K562 (cell line): ENCODE measurements at regions not wholly inside any gene's neighbourhood (a gene's known extent, or its start where the extent isn't known, plus 50 kb on each side); places are given as distances from the start of the nearest gene placed in this dataset.

ENCODE experiments used
- ATAC-seq: fragments of 200-7000 bp; cut with Tn5 transposase; 3 replicates; pipeline ENCODE4 v1.9.1; 2020; ENCODE audit warnings: moderate library complexity
- BruUV-seq: library from RNA; stranded (reverse); fragments of 400-500 nt; replicated peaks from 2 replicates; lab custom pipeline; 2021; lab: Mats Ljungman, UMichigan
- CTCF ChIA-PET: fragments of 300-600 bp; formaldehyde crosslinking; extraction: SDS; loops from one replicate; lab custom pipeline; 2021; ENCODE audit warnings: low intra/inter-chr PET ratio; lab: Yijun Ruan, JAX
- POLR2A ChIA-PET: fragments of 300-600, 350-650 bp; sonication (Branson Sonifier 250); formaldehyde crosslinking; extraction: SDS; loops from one replicate; lab custom pipeline; 2021; ENCODE audit warnings: antibody characterized with exemption, inconsistent platforms; lab: Yijun Ruan, JAX
- DNase-seq, 4 experiments: peaks; one replicate each; pipeline versions ENCODE4 v3.0.0 to v3.0.0-alpha.2; 2011 to 2018; ENCODE audit warnings: low spot score in 3 of 4, mixed read lengths in 3 of 4; ENCODE audit errors: extremely low read depth in 1 of 4
- FAIRE-seq: peaks from 2 replicates; lab custom pipeline; 2011; peaks lifted over from hg19 to GRCh38; lab: Jason Lieb, UNC
- H2AFZ ChIP-seq: 2 replicates; pipeline ENCODE4 v1.6.0; 2011; ENCODE audit warnings: low read depth, low read length, control low read depth, inconsistent platforms
- H3K27ac ChIP-seq: fragments of 200-600 bp; 3 replicates; pipeline ENCODE4 v1.8.0; 2011; ENCODE audit warnings: low read depth, mild to moderate bottlenecking, control low read depth, inconsistent platforms, low read length, moderate library complexity, mixed read lengths; ENCODE audit errors: extremely low read depth
- H3K27me3 ChIP-seq, 2 experiments: fragments of 300-600 bp in 1 of 2; 2 replicates in 1 of 2; 3 replicates in 1 of 2; pipeline versions ENCODE4 v1.6.0 to v1.8.0; 2011; ENCODE audit warnings: inconsistent platforms in 2 of 2, low read length in 2 of 2, mild to moderate bottlenecking in 1 of 2, mixed read lengths in 1 of 2, moderate library complexity in 1 of 2; ENCODE audit not compliant: control insufficient read depth in 2 of 2, insufficient read depth in 2 of 2
- H3K36me3 ChIP-seq: fragments of 300-600 bp; 3 replicates; pipeline ENCODE4 v1.8.0; 2011; ENCODE audit warnings: mild to moderate bottlenecking, low read length, inconsistent platforms; ENCODE audit not compliant: control insufficient read depth, insufficient read depth
- H3K4me1 ChIP-seq, 2 experiments: fragments of 200-600 bp in 1 of 2; replicated peaks in 1 of 2; 2 replicates in 1 of 2; 3 replicates in 1 of 2; pipeline versions ENCODE4 v1.5.1 to v1.8.0; 2011; ENCODE audit warnings: inconsistent platforms in 2 of 2, low read length in 2 of 2, mild to moderate bottlenecking in 1 of 2, mixed read lengths in 1 of 2, moderate library complexity in 1 of 2; ENCODE audit not compliant: control insufficient read depth in 2 of 2, insufficient read depth in 2 of 2
- H3K4me2 ChIP-seq: 2 replicates; pipeline ENCODE4 v1.6.1; 2011; ENCODE audit warnings: low read length, control low read depth, inconsistent platforms, mixed read lengths; ENCODE audit not compliant: insufficient read depth
- H3K4me3 ChIP-seq: fragments of 200-600 bp; sonication (generic), shearing (Covaris generic); 2 replicates; pipeline ENCODE4 v1.5.1; 2016; ENCODE audit warnings: control low read depth, inconsistent platforms
- H3K79me2 ChIP-seq: fragments of 200-600 bp; 3 replicates; pipeline ENCODE4 v1.8.0; 2011; ENCODE audit warnings: low read length, inconsistent platforms; ENCODE audit not compliant: control insufficient read depth, insufficient read depth
- H3K9ac ChIP-seq, 2 experiments: 2 replicates each; pipeline versions ENCODE4 v1.6.0 to v1.6.1; 2011; ENCODE audit warnings: low read depth in 2 of 2, low read length in 2 of 2, control low read depth in 1 of 2, inconsistent platforms in 1 of 2, mild to moderate bottlenecking in 1 of 2, mixed read lengths in 1 of 2; ENCODE audit not compliant: insufficient read depth in 1 of 2
- H3K9me1 ChIP-seq: one replicate; pipeline ENCODE4 v1.6.0; 2011; ENCODE audit warnings: inconsistent platforms, mild to moderate bottlenecking, low read length, moderate library complexity; ENCODE audit not compliant: control insufficient read depth, insufficient read depth
- H3K9me3 ChIP-seq: replicated peaks from 2 replicates; pipeline ENCODE4 v1.5.1; 2011; ENCODE audit warnings: low read depth, low read length, inconsistent platforms; ENCODE audit not compliant: control insufficient read depth, insufficient read depth
- H4K20me1 ChIP-seq: replicated peaks from 2 replicates; pipeline ENCODE4 v1.6.1; 2011; ENCODE audit warnings: low read length, inconsistent platforms, mixed read lengths; ENCODE audit not compliant: control insufficient read depth, insufficient read depth
- CREM ChIP-seq: IDR thresholded peaks from 2 replicates; pipeline ENCODE4 v1.6.1; 2014; ENCODE audit warnings: antibody characterized with exemption, low read depth
- CTCF ChIP-seq, 3 experiments: IDR thresholded peaks in 2 of 3; conservative IDR thresholded peaks in 1 of 3; 2 replicates each; pipeline ENCODE4 v1.5.1; 2011 to 2012; ENCODE audit warnings: low read length in 3 of 3, mild to moderate bottlenecking in 3 of 3, control low read depth in 2 of 3, improper control_type of control experiment in 1 of 3, inconsistent platforms in 1 of 3, low read depth in 1 of 3, mixed read lengths in 1 of 3, moderate library complexity in 1 of 3; ENCODE audit not compliant: insufficient read depth in 2 of 3
- MLX ChIP-seq, 2 experiments: fragments of 450-650 bp in 1 of 2; sonication (generic) in 1 of 2; formaldehyde crosslinking; conservative IDR thresholded peaks; 2 replicates each; pipeline versions ENCODE4 v1.4.0 to v1.8.1; 2020 to 2022; ENCODE audit warnings: mild to moderate bottlenecking in 1 of 2, missing genetic modification reagents in 1 of 2
- RAD21 ChIP-seq, 2 experiments: fragments of 250-450 bp in 1 of 2; fragments of 450-650 bp in 1 of 2; sonication (Bioruptor Pico) in 1 of 2; formaldehyde crosslinking in 1 of 2; IDR thresholded peaks in 1 of 2; conservative IDR thresholded peaks in 1 of 2; 2 replicates each; pipeline versions ENCODE4 v1.4.0 to v1.8.0; 2020 to 2022; ENCODE audit warnings: mild to moderate bottlenecking in 2 of 2, moderate library complexity in 1 of 2
- SMARCA4 ChIP-seq: fragments of 450-650 bp; IDR thresholded peaks from 2 replicates; pipeline ENCODE4 v1.6.1; 2016
- YY1 ChIP-seq, 3 experiments: IDR thresholded peaks; 2 replicates each; pipeline ENCODE4 v1.6.1; 2011; ENCODE audit warnings: low read length in 2 of 3, mild to moderate bottlenecking in 2 of 3, moderate library complexity in 2 of 3, borderline replicate concordance in 1 of 3, control low read depth in 1 of 3, low read depth in 1 of 3; ENCODE audit not compliant: insufficient read depth in 3 of 3, insufficient replicate concordance in 2 of 3, control insufficient read depth in 1 of 3, insufficient read length in 1 of 3; ENCODE audit errors: extremely low read depth in 1 of 3
- ZNF311 ChIP-seq: fragments of 250-450 bp; sonication (Bioruptor Pico); IDR thresholded peaks from 2 replicates; pipeline ENCODE4 v1.4.0; 2020; ENCODE audit warnings: mild to moderate bottlenecking, moderate library complexity
- WGBS: fragments of 100-300 bp; shearing (Covaris generic); methylation state at CpG from one replicate; pipeline ENCODE4 v1.1.6; 2016; ENCODE audit warnings: low coverage, mixed read lengths; ENCODE audit not compliant: insufficient coverage; ENCODE audit errors: missing lambda C conversion rate; 5-methylcytosine and 5-hydroxymethylcytosine counted together
- in situ Hi-C: fragments of 300-500 bp; cut with MboI; formaldehyde crosslinking; loops from 4 replicates; pipeline ENCODE4 v1.15.0; 2018; ENCODE audit warnings: inconsistent platforms, mixed read lengths
- intact Hi-C: fragments of 100-400 bp; cut with micrococcal nuclease; formaldehyde crosslinking; loops from 2 replicates; pipeline ENCODE4 v1.14.2; 2022

- no peak overlapping the region for H3K4me2 ChIP-seq
- no peak overlapping the region for H3K4me3 ChIP-seq
- peak; percentile 26 for FAIRE-seq
- POLR2A ChIA-PET: no interaction called here
- no TSS peak for BruUV-seq
- TF ChIP-seq CTCF (IDR thresholded peaks at IDR 0.05 in 2 of 3, conservative IDR thresholded peaks at IDR 0.05 in 1 of 3; ENCODE audit: insufficient read depth in 2 of 3, low read depth in 1 of 3, low read length in 3 of 3) (peak; percentile 18 to 48 (median 41); a peak in 3 of 6 replicates), MLX (CRISPR knock-in tag; conservative IDR thresholded peaks at IDR 0.05) (no peak), YY1 (IDR thresholded peaks at IDR 0.05; ENCODE audit: borderline replicate concordance in 1 of 3, control insufficient read depth in 1 of 3, extremely low read depth in 1 of 3, insufficient read depth in 3 of 3, insufficient read length in 1 of 3, insufficient replicate concordance in 2 of 3, low read depth in 1 of 3, low read length in 2 of 3) (peak in 1 of 3 experiments; percentile 60), SMARCA4 (no peak), ZNF311 (CRISPR knock-in tag) (no peak), CREM (0 out of 2 replicates have a peak, but pooled peaks have one; percentile 4), RAD21 (CRISPR knock-in tag; conservative IDR thresholded peaks at IDR 0.05 in 1 of 2, IDR thresholded peaks at IDR 0.05 in 1 of 2) (peak in 1 of 2 experiments; percentile 38; a peak in 3 of 4 replicates)
- no peaks in the 10 kb centered on the region for H3K9me3 ChIP-seq
- no peak overlapping the region for H3K27ac ChIP-seq
- 16% methylated on average over 5 of the region's 5 CpGs for WGBS
- no peaks in the 10 kb centered on the region for H4K20me1 ChIP-seq
- 0 out of 3 replicates have a peak, but pooled peaks have one; percentile 36 for ATAC-seq
- H3K9me1 ChIP-seq: no peaks in the 10 kb centered on the region
- H3K79me2 ChIP-seq: no peaks in the 10 kb centered on the region
- CTCF ChIA-PET: no interaction called here
- H3K9ac ChIP-seq: no peak overlapping the region
- DNase-seq: peak in 3 of 4 experiments; percentile 22 to 42 (median 31)
- H3K27me3 ChIP-seq: no peaks in the 10 kb centered on the region
- peaks cover 3 to 5% of the 10 kb centered on the region in 2 experiments; a peak in 2 of 5 replicates for H3K4me1 ChIP-seq
- no peaks in the 10 kb centered on the region for H3K36me3 ChIP-seq
- intact Hi-C loops (no loop called here), in situ Hi-C loops (no loop called here)
- no peak overlapping the region for H2AFZ ChIP-seq
These were observed 360.6 kb upstream of the XYLT1 start for GRCh38 chr16:17831330-17831729.
